ENCODE measurements at regions not wholly inside any gene's neighbourhood (a gene's known extent, or its start where the extent isn't known, plus 50 kb on each side); places are given as distances from the start of the nearest gene placed in this dataset.
"Not testable (repeated sequence)": the region's sequence is repeated elsewhere in the genome, so short reads cannot be mapped to it uniquely, and the experiment has no call there.

- Histone ChIP-seq H3K9me3 (ENCODE audit: control insufficient read depth, low read length) (no peaks in the 10 kb centered on the region), H3K27me3 (ENCODE audit: control insufficient read depth in 1 of 2, insufficient read depth in 2 of 2, low read length in 1 of 2) (no peaks in the 10 kb centered on the region), H3K36me3 (ENCODE audit: control insufficient read depth in 1 of 2, insufficient read depth in 2 of 2, low read length in 1 of 2) (no peaks in the 10 kb centered on the region), H3K4me1 (ENCODE audit: control insufficient read depth in 1 of 2, insufficient read depth in 2 of 2, low read length in 2 of 2) (peaks cover 0 to 6% of the 10 kb centered on the region in 2 donors), H3K4me3 (ENCODE audit: low read length in 2 of 2) (no peak overlapping the region), H3K27ac (ENCODE audit: low read depth in 1 of 2, low read length in 2 of 2) (peak overlapping the region; percentile 24 to 56)
- DNase-seq = peak; percentile 91 to 94
- intact Hi-C loops (cut with DNase I) = no loop called here
- ATAC-seq (ENCODE audit: low FRiP score) = peak; percentile 81
- 3 to 5% methylated on average over 7 of the region's 7 CpGs for WGBS, 2 donors
Measured at GRCh38 chr4:26015133-26015651, 101.2 kb downstream of the SMIM20 start.

GRCh38 chr4:26015906-26016305, 101.9 kb downstream of the SMIM20 start:
- intact Hi-C loops (cut with DNase I) = no loop called here
- ATAC-seq (ENCODE audit: low FRiP score) (no peak), DNase-seq (no peak)
- Histone ChIP-seq H3K36me3 (ENCODE audit: control insufficient read depth in 1 of 2, insufficient read depth in 2 of 2, low read length in 1 of 2) (no peaks in the 10 kb centered on the region), H3K9me3 (ENCODE audit: control insufficient read depth, low read length) (no peaks in the 10 kb centered on the region), H3K4me3 (ENCODE audit: low read length in 2 of 2) (no peak overlapping the region), H3K27me3 (ENCODE audit: control insufficient read depth in 1 of 2, insufficient read depth in 2 of 2, low read length in 1 of 2) (no peaks in the 10 kb centered on the region), H3K4me1 (ENCODE audit: control insufficient read depth in 1 of 2, insufficient read depth in 2 of 2, low read length in 2 of 2) (peaks cover 0 to 6% of the 10 kb centered on the region in 2 donors), H3K27ac (ENCODE audit: low read depth in 1 of 2, low read length in 2 of 2) (peak overlapping the region; percentile 24 to 56)
- WGBS, 2 donors = 80 to 88% methylated on average over 2 of the region's 2 CpGs

- ATAC-seq (ENCODE audit: low FRiP score) (no peak), DNase-seq (no peak)
- H3K9me3 ChIP-seq (ENCODE audit: control insufficient read depth, low read length) = no peaks in the 10 kb centered on the region
- H3K4me3 ChIP-seq (ENCODE audit: low read length in 2 of 2) = no peak overlapping the region
- peaks cover 0 to 6% of the 10 kb centered on the region in 2 donors for H3K4me1 ChIP-seq (ENCODE audit: control insufficient read depth in 1 of 2, insufficient read depth in 2 of 2, low read length in 2 of 2)
- no peaks in the 10 kb centered on the region for H3K36me3 ChIP-seq (ENCODE audit: control insufficient read depth in 1 of 2, insufficient read depth in 2 of 2, low read length in 1 of 2)
- H3K27me3 ChIP-seq (ENCODE audit: control insufficient read depth in 1 of 2, insufficient read depth in 2 of 2, low read length in 1 of 2) = no peaks in the 10 kb centered on the region
- H3K27ac ChIP-seq (ENCODE audit: low read depth in 1 of 2, low read length in 2 of 2) = no peak overlapping the region
- intact Hi-C loops (cut with DNase I) = no loop called here
- 47 to 58% methylated on average over 4 of the region's 4 CpGs for WGBS, 2 donors
Measured at GRCh38 chr4:26017531-26017930, 103.5 kb downstream of the SMIM20 start.

- H3K4me1 ChIP-seq (ENCODE audit: control insufficient read depth in 1 of 2, insufficient read depth in 2 of 2, low read length in 2 of 2); H3K27me3 ChIP-seq (ENCODE audit: control insufficient read depth in 1 of 2, insufficient read depth in 2 of 2, low read length in 1 of 2); H3K9me3 ChIP-seq (ENCODE audit: control insufficient read depth, low read length); ATAC-seq (ENCODE audit: low FRiP score); H3K27ac ChIP-seq (ENCODE audit: low read depth in 1 of 2, low read length in 2 of 2); H3K36me3 ChIP-seq (ENCODE audit: control insufficient read depth in 1 of 2, insufficient read depth in 2 of 2, low read length in 1 of 2); intact Hi-C loops (cut with DNase I); H3K4me3 ChIP-seq (ENCODE audit: low read length in 2 of 2); DNase-seq: not testable (repeated sequence)
- WGBS, 2 donors = 87 to 88% methylated on average over 6 of the region's 6 CpGs
Measured at GRCh38 chr4:26017961-26018700, 104.1 kb downstream of the SMIM20 start.

- peaks cover 4 to 5% of the 10 kb centered on the region in 2 donors for H3K4me1 ChIP-seq (ENCODE audit: control insufficient read depth in 1 of 2, insufficient read depth in 2 of 2, low read length in 2 of 2)
- peak overlapping the region in 1 of 2 donors; percentile 42 for H3K27ac ChIP-seq (ENCODE audit: low read depth in 1 of 2, low read length in 2 of 2)
- H3K9me3 ChIP-seq (ENCODE audit: control insufficient read depth, low read length) = no peaks in the 10 kb centered on the region
- H3K4me3 ChIP-seq (ENCODE audit: low read length in 2 of 2) = no peak overlapping the region
- intact Hi-C loops (cut with DNase I) = loop anchor here (5.0 to 10.0 kb wide), 5 partner anchors 62 to 995 kb away; partner anchors contain the start of genes RBPJ (in 1 of the 2) and STIM2 (in 1 of the 2)
- WGBS, 2 donors = 63 to 73% methylated on average over 10 of the region's 10 CpGs
- ATAC-seq (ENCODE audit: low FRiP score) (no peak), DNase-seq (no peak)
- no peaks in the 10 kb centered on the region for H3K27me3 ChIP-seq (ENCODE audit: control insufficient read depth in 1 of 2, insufficient read depth in 2 of 2, low read length in 1 of 2)
- no peaks in the 10 kb centered on the region for H3K36me3 ChIP-seq (ENCODE audit: control insufficient read depth in 1 of 2, insufficient read depth in 2 of 2, low read length in 1 of 2)
Measured at GRCh38 chr4:26020083-26020668, 106.2 kb downstream of the SMIM20 start.

GRCh38 chr4:26020881-26021280, 106.9 kb downstream of the SMIM20 start:
- peaks cover under 1 to 5% of the 10 kb centered on the region in 2 donors for H3K4me1 ChIP-seq (ENCODE audit: control insufficient read depth in 1 of 2, insufficient read depth in 2 of 2, low read length in 2 of 2)
- no peaks in the 10 kb centered on the region for H3K36me3 ChIP-seq (ENCODE audit: control insufficient read depth in 1 of 2, insufficient read depth in 2 of 2, low read length in 1 of 2)
- 3 to 8% methylated on average over 6 of the region's 6 CpGs for WGBS, 2 donors
- H3K27me3 ChIP-seq (ENCODE audit: control insufficient read depth in 1 of 2, insufficient read depth in 2 of 2, low read length in 1 of 2) = no peaks in the 10 kb centered on the region
- H3K27ac ChIP-seq (ENCODE audit: low read depth in 1 of 2, low read length in 2 of 2) = peak overlapping the region; percentile 28 to 42
- intact Hi-C loops (cut with DNase I) = loop anchor here (5.0 to 10.0 kb wide), 5 partner anchors 61 to 994 kb away; partner anchors contain the start of genes RBPJ (in 1 of the 2) and STIM2 (in 1 of the 2)
- H3K9me3 ChIP-seq (ENCODE audit: control insufficient read depth, low read length) = no peaks in the 10 kb centered on the region
- ATAC-seq (ENCODE audit: low FRiP score) = no peak
- no peak overlapping the region for H3K4me3 ChIP-seq (ENCODE audit: low read length in 2 of 2)
- DNase-seq = no peak

GRCh38 chr4:26021417-26022345, 107.7 kb downstream of the SMIM20 start:
- Histone ChIP-seq H3K27ac (ENCODE audit: low read depth in 1 of 2, low read length in 2 of 2) (peak overlapping the region in 1 of 2 donors; percentile 87), H3K27me3 (ENCODE audit: control insufficient read depth in 1 of 2, insufficient read depth in 2 of 2, low read length in 1 of 2) (no peaks in the 10 kb centered on the region), H3K9me3 (ENCODE audit: control insufficient read depth, low read length) (no peaks in the 10 kb centered on the region), H3K36me3 (ENCODE audit: control insufficient read depth in 1 of 2, insufficient read depth in 2 of 2, low read length in 1 of 2) (no peaks in the 10 kb centered on the region), H3K4me3 (ENCODE audit: low read length in 2 of 2) (no peak overlapping the region), H3K4me1 (ENCODE audit: control insufficient read depth in 1 of 2, insufficient read depth in 2 of 2, low read length in 2 of 2) (peaks cover 0 to 5% of the 10 kb centered on the region in 2 donors)
- no peak for DNase-seq
- 1 to 6% methylated on average over 8 of the region's 8 CpGs for WGBS, 2 donors
- intact Hi-C loops (cut with DNase I) = loop anchor here (5.0 to 10.0 kb wide), 5 partner anchors 61 to 993 kb away; partner anchors contain the start of genes RBPJ (in 1 of the 2) and STIM2 (in 1 of the 2)
- peak; percentile 6 for ATAC-seq (ENCODE audit: low FRiP score)

Measured in aorta (tissue), 5 donors.